GM13976 (cell line): ENCODE measurements at regions not wholly inside any gene's neighbourhood (a gene's known extent, or its start where the extent isn't known, plus 50 kb on each side); places are given as distances from the start of the nearest gene placed in this dataset.

Experiments used
- DNase-seq: peaks from one replicate; pipeline ENCODE4 v3.0.0; 2012; ENCODE audit warnings: low spot score
- in situ Hi-C: fragments of 300-500 bp; cut with MboI; formaldehyde crosslinking; loops from one replicate; pipeline ENCODE4 v1.12.0; 2022; ENCODE audit warnings: low sequenced_read_pairs, mixed read lengths, inconsistent platforms; ENCODE audit not compliant: unreplicated experiment
- TF ChIP-seq, protein P1 (sequence below): IDR thresholded peaks from 2 replicates; pipeline ENCODE4 v1.5.1; 2012; ENCODE audit warnings: borderline replicate concordance, mild to moderate bottlenecking; ENCODE audit not compliant: insufficient read depth; ENCODE audit errors: extremely low read depth, missing control alignments, control extremely low read depth

- DNase-seq: no peak
- in situ Hi-C loops: no loop called here
- TF ChIP-seq, protein P1, sequence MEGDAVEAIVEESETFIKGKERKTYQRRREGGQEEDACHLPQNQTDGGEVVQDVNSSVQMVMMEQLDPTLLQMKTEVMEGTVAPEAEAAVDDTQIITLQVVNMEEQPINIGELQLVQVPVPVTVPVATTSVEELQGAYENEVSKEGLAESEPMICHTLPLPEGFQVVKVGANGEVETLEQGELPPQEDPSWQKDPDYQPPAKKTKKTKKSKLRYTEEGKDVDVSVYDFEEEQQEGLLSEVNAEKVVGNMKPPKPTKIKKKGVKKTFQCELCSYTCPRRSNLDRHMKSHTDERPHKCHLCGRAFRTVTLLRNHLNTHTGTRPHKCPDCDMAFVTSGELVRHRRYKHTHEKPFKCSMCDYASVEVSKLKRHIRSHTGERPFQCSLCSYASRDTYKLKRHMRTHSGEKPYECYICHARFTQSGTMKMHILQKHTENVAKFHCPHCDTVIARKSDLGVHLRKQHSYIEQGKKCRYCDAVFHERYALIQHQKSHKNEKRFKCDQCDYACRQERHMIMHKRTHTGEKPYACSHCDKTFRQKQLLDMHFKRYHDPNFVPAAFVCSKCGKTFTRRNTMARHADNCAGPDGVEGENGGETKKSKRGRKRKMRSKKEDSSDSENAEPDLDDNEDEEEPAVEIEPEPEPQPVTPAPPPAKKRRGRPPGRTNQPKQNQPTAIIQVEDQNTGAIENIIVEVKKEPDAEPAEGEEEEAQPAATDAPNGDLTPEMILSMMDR: no peak
Measured at GRCh38 chr15:62758126-62758951, 284.2 kb upstream of the TPM1 start.

DNA sequence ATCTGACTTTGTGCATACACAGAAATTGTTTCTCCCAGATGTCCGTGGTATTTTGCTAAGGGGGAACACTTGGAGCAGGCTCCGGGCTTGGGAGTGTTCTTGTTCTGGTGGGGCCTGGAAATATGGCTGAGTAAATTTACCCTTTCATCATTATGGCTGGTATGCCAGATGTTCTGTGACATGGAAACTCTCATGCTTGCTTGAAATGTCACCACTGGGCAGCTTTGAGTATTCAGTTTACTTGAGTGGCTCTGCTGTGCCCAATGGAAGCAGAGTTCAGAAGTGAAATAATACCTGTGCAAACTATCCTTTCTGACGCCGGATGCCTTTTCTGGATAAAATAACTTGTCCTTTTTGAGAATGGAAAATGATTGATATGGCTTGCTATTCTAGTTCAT, 283.6 kb upstream of the TPM1 start:
- TF ChIP-seq, protein P1: no peak
- DNase-seq: no peak
- in situ Hi-C loops: no loop called here

GRCh38 chr15:62760538-62760937, 282.0 kb upstream of the TPM1 start:
- DNase-seq: no peak
- in situ Hi-C loops: no loop called here
- TF ChIP-seq, protein P1: no peak

DNA sequence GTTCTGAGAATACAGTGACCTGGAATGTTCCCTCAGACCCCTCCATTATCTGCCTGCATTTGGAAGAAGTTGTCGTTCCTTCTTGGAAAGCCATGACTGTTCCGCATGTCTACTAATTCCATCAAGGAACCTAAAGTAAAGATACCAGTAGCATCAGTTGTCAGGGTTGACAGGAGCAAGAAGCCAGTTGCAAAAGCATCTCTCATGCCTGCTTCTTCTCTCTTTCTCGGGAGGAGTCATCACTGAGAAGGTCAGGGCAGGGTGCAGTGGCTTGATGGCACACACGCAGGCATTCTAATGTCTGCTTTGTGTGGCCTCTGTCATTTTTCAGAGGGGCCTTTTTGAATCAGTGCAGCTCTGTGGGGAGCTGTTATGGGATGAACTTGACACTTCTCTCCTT, 276.6 kb upstream of the TPM1 start:
- TF ChIP-seq, protein P1: no peak
- in situ Hi-C loops: no loop called here
- DNase-seq: no peak

- TF ChIP-seq, protein P1: no peak
- in situ Hi-C loops: no loop called here
- no peak for DNase-seq
Measured at GRCh38 chr15:62766599-62766998, 275.9 kb upstream of the TPM1 start.

DNA sequence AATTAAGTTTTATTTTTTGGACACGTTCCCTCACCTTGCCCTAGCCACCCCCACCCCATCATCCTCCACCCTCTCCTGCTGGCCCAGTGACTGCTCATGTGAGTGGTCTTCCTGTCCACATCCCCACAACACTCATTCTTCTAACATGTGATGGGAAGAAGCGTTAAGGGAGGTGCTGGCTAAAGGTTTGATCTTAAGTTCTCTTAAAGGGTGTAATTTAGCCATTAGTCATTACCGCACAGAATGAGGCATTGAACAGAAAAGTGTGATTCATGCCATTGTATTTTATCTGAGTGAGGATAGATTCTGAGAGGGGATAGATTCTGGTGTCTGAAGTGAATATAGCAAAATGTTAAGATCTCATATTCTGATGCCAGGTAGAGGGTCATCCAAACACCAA, 272.9 kb upstream of the TPM1 start:
- DNase-seq: no peak
- in situ Hi-C loops: no loop called here
- TF ChIP-seq, protein P1: no peak
